ENCODE measurements at regions not wholly inside any gene's neighbourhood (a gene's known extent, or its start where the extent isn't known, plus 50 kb on each side); places are given as distances from the start of the nearest gene placed in this dataset.

DNA sequence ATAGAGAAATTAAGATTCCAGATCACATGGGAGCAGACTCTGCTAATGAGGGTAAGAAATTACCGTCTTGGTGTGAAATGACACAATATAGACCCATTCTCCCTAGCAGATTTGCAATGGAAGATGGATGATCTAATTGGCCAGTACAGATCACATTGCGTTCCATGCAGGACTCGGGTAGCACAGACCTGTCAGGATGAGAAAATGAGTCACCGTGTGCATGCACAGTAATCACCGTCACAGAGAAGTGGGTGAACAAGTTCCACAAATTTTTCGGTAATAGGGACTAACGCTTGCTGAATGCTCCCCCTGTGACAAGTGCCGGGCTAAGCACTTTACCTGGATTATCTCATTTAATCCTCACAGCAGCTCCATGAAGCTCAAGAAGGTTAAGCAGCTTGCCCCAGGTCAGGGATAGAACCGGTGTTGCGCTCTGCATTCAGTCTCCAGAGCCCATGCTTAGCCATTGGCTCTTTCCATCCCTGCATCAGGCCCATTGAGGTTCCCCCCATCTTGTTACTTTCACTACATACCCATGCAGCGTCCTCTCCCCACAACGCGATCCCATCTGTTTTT is 375.6 kb downstream of the FBXW7 start:
- Mint-ChIP-seq H3K4me1 (ENCODE audit: unreplicated experiment) (peaks cover 4% of the 10 kb centered on the region), H3K9me3 (no peaks in the 10 kb centered on the region), H3K4me3 (no peak overlapping the region), H3K27me3 (peaks cover 8% of the 10 kb centered on the region), H3K36me3 (no peaks in the 10 kb centered on the region), H3K27ac (no peak overlapping the region)
- TF ChIP-seq, protein P1, sequence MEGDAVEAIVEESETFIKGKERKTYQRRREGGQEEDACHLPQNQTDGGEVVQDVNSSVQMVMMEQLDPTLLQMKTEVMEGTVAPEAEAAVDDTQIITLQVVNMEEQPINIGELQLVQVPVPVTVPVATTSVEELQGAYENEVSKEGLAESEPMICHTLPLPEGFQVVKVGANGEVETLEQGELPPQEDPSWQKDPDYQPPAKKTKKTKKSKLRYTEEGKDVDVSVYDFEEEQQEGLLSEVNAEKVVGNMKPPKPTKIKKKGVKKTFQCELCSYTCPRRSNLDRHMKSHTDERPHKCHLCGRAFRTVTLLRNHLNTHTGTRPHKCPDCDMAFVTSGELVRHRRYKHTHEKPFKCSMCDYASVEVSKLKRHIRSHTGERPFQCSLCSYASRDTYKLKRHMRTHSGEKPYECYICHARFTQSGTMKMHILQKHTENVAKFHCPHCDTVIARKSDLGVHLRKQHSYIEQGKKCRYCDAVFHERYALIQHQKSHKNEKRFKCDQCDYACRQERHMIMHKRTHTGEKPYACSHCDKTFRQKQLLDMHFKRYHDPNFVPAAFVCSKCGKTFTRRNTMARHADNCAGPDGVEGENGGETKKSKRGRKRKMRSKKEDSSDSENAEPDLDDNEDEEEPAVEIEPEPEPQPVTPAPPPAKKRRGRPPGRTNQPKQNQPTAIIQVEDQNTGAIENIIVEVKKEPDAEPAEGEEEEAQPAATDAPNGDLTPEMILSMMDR (conservative IDR thresholded peaks at IDR 0.05): no peak
- DNase-seq (ENCODE audit: extremely low spot score, unreplicated experiment): no peak

DNA sequence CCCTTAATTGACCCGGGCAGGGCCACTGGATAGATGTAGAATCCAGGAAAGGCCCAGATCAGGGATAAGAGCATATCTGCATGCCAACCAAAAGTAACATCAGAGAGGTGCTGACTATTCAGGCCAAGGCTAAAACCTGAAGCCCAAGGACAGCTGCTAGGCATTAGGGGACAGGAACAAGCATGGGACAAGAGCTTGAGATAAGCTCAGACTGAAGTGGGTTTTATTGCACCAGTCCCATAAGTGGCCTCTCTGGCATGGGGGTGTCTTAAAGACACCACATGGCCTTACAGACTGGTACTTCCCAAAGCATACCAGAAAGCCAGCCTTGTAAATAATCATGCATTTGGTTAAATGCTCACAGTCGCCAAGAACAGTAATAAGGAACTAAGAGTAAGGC is 376.1 kb downstream of the FBXW7 start:
- H3K4me3 Mint-ChIP-seq: no peak overlapping the region
- DNase-seq (ENCODE audit: extremely low spot score, unreplicated experiment): no peak
- peaks cover 4% of the 10 kb centered on the region for H3K4me1 Mint-ChIP-seq (ENCODE audit: unreplicated experiment)
- no peak overlapping the region for H3K27ac Mint-ChIP-seq
- TF ChIP-seq, protein P1 (conservative IDR thresholded peaks at IDR 0.05): no peak
- no peaks in the 10 kb centered on the region for H3K36me3 Mint-ChIP-seq
- peaks cover 8% of the 10 kb centered on the region for H3K27me3 Mint-ChIP-seq
- no peaks in the 10 kb centered on the region for H3K9me3 Mint-ChIP-seq

DNA sequence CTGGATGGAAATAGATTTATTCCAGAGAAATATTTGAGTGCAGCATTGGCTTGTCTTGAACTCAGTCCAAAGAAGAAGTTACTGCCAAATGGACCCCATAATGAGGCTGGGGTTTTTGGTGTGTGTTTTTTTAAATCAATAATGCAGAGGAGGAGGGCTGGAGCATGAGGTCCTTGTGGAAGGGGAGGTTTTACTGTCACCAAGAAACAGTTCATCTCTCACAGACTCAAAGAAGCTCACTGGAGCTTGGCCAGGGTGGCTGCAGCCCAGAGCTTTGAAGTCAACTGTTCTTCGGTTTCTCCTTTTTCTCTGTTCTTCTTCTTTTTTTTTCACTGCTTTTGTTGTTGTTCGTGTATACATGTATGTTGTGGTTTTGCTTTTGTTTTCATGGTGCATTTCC is 377.7 kb downstream of the FBXW7 start:
- Mint-ChIP-seq H3K4me1 (ENCODE audit: unreplicated experiment) (peaks cover 4% of the 10 kb centered on the region), H3K27me3 (peaks cover 11% of the 10 kb centered on the region), H3K27ac (no peak overlapping the region), H3K4me3 (no peak overlapping the region), H3K9me3 (no peaks in the 10 kb centered on the region), H3K36me3 (no peaks in the 10 kb centered on the region)
- TF ChIP-seq, protein P1 (conservative IDR thresholded peaks at IDR 0.05): no peak
- DNase-seq (ENCODE audit: extremely low spot score, unreplicated experiment): no peak

DNA sequence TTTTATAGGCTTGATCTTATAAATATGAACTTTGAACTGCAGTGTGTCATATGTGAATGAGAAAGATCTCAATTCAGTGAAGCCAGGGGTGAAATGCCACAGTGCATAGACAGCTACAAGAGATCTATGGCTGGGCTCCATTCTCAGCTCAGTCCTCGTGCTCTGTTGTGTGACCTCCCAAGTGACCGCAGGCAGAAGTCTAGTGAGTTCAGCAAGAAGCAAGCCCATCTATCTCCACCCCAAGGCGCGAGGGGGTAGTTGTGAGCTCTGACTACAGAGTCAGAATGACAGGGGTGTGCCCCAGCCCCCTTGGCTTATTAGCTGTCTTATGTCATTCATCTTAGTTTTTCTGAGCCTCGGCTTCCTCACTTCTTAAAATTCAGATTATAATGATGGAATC is 378.3 kb downstream of the FBXW7 start:
- H3K27me3 Mint-ChIP-seq: peaks cover 11% of the 10 kb centered on the region
- no peaks in the 10 kb centered on the region for H3K36me3 Mint-ChIP-seq
- TF ChIP-seq, protein P1 (conservative IDR thresholded peaks at IDR 0.05): no peak
- H3K4me1 Mint-ChIP-seq (ENCODE audit: unreplicated experiment): peaks cover 4% of the 10 kb centered on the region
- H3K9me3 Mint-ChIP-seq: no peaks in the 10 kb centered on the region
- no peak for DNase-seq (ENCODE audit: extremely low spot score, unreplicated experiment)
- no peak overlapping the region for H3K4me3 Mint-ChIP-seq
- no peak overlapping the region for H3K27ac Mint-ChIP-seq

DNA sequence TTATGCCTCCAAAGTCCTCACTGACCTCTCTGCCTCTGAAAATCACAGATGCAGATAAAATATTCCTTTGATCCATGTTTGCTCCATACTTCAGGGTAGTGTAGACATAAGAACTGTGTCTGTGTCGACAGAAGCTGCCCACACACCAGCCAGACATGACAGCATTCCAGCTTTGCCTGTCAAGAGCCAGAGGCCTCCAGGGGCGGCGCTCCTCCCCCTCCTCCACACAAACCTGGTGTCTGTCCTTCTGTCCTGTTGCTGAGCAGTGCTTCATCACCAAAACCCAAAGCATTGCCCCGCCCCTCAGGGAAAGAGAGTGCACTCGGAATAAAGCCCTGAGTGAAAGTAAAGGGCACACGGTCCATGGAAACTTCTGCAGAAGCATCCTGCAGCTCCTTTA is 379.4 kb downstream of the FBXW7 start:
- Mint-ChIP-seq H3K27ac (no peak overlapping the region), H3K27me3 (peaks cover 9% of the 10 kb centered on the region), H3K4me1 (ENCODE audit: unreplicated experiment) (peaks cover 4% of the 10 kb centered on the region), H3K4me3 (no peak overlapping the region), H3K9me3 (no peaks in the 10 kb centered on the region), H3K36me3 (no peaks in the 10 kb centered on the region)
- no peak for DNase-seq (ENCODE audit: extremely low spot score, unreplicated experiment)
- TF ChIP-seq, protein P1 (conservative IDR thresholded peaks at IDR 0.05): no peak

DNA sequence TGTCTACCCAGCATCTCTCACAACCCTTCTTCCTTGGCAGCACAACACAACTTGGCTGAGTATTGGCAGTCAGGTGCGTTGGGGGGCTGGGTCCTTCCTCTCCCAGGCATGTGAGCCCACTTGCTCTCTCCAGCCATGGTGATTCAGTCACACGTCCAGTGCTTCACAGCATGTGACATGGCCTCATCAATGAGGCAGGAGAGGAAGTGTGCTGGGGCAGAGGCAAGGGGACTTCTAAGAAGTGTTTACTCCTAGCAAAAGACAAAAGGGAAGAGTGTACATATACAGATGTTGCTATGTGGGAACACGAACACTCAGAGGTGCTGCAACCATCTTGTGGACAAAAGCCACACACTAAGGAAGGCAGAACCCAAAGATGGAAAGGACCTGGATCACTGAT is 380.8 kb downstream of the FBXW7 start:
- TF ChIP-seq, protein P1 (conservative IDR thresholded peaks at IDR 0.05): no peak
- Mint-ChIP-seq H3K9me3 (no peaks in the 10 kb centered on the region), H3K4me3 (no peak overlapping the region), H3K27ac (no peak overlapping the region), H3K27me3 (peaks cover 5% of the 10 kb centered on the region), H3K36me3 (no peaks in the 10 kb centered on the region), H3K4me1 (ENCODE audit: unreplicated experiment) (peaks cover 4% of the 10 kb centered on the region)
- no peak for DNase-seq (ENCODE audit: extremely low spot score, unreplicated experiment)
